ENCODE measurements at regions not wholly inside any gene's neighbourhood (a gene's known extent, or its start where the extent isn't known, plus 50 kb on each side); places are given as distances from the start of the nearest gene placed in this dataset.

- no peak for TF ChIP-seq CTCF (IDR thresholded peaks at IDR 0.05; ENCODE audit: low read depth, low read length)
- Histone ChIP-seq H3K4me3 (ENCODE audit: low read depth, low read length) (no peak overlapping the region), H3K36me3 (no peaks in the 10 kb centered on the region), H3K4me1 (peaks cover 70% of the 10 kb centered on the region), H3K27me3 (no peaks in the 10 kb centered on the region), H3K9me3 (no peaks in the 10 kb centered on the region)
- no peak for DNase-seq
These were observed 143.3 kb downstream of the GADD45G start for GRCh38 chr9:89748021-89748670.

- TF ChIP-seq CTCF (IDR thresholded peaks at IDR 0.05; ENCODE audit: low read depth, low read length) = no peak
- Histone ChIP-seq H3K9me3 (no peaks in the 10 kb centered on the region), H3K4me3 (ENCODE audit: low read depth, low read length) (no peak overlapping the region), H3K27me3 (no peaks in the 10 kb centered on the region), H3K4me1 (peaks cover 64% of the 10 kb centered on the region), H3K36me3 (no peaks in the 10 kb centered on the region)
- DNase-seq = peak; percentile 37
These were observed 144.2 kb downstream of the GADD45G start for GRCh38 chr9:89748831-89749499.

- Histone ChIP-seq H3K27me3 (no peaks in the 10 kb centered on the region), H3K4me3 (ENCODE audit: low read depth, low read length) (no peak overlapping the region), H3K36me3 (no peaks in the 10 kb centered on the region), H3K9me3 (no peaks in the 10 kb centered on the region), H3K4me1 (peaks cover 58% of the 10 kb centered on the region)
- TF ChIP-seq CTCF (IDR thresholded peaks at IDR 0.05; ENCODE audit: low read depth, low read length) = no peak
- DNase-seq = no peak
These were observed 144.8 kb downstream of the GADD45G start for GRCh38 chr9:89749500-89750116.

GRCh38 chr9:89750117-89750791 is 145.4 kb downstream of the GADD45G start:
- no peaks in the 10 kb centered on the region for H3K9me3 ChIP-seq
- TF ChIP-seq CTCF (IDR thresholded peaks at IDR 0.05; ENCODE audit: low read depth, low read length) = no peak
- no peaks in the 10 kb centered on the region for H3K27me3 ChIP-seq
- peaks cover 57% of the 10 kb centered on the region for H3K4me1 ChIP-seq
- no peak overlapping the region for H3K4me3 ChIP-seq (ENCODE audit: low read depth, low read length)
- H3K36me3 ChIP-seq = no peaks in the 10 kb centered on the region
- peak; percentile 82 for DNase-seq

GRCh38 chr9:89751079-89751825 is 146.4 kb downstream of the GADD45G start:
- Histone ChIP-seq H3K36me3 (no peaks in the 10 kb centered on the region), H3K27me3 (no peaks in the 10 kb centered on the region), H3K4me1 (peaks cover 55% of the 10 kb centered on the region), H3K4me3 (ENCODE audit: low read depth, low read length) (no peak overlapping the region), H3K9me3 (no peaks in the 10 kb centered on the region)
- TF ChIP-seq CTCF (IDR thresholded peaks at IDR 0.05; ENCODE audit: low read depth, low read length) = no peak
- DNase-seq = no peak
